SKM-1 (cell line): ENCODE measurements at regions not wholly inside any gene's neighbourhood (a gene's known extent, or its start where the extent isn't known, plus 50 kb on each side); places are given as distances from the start of the nearest gene placed in this dataset.
"Not testable (repeated sequence)": the region's sequence is repeated elsewhere in the genome, so short reads cannot be mapped to it uniquely, and the experiment has no call there.

Source experiments
- DNase-seq: peaks from one replicate; lab custom pipeline; 2025; ENCODE audit not compliant: unreplicated experiment; lab: John Stamatoyannopoulos, UW

DNA sequence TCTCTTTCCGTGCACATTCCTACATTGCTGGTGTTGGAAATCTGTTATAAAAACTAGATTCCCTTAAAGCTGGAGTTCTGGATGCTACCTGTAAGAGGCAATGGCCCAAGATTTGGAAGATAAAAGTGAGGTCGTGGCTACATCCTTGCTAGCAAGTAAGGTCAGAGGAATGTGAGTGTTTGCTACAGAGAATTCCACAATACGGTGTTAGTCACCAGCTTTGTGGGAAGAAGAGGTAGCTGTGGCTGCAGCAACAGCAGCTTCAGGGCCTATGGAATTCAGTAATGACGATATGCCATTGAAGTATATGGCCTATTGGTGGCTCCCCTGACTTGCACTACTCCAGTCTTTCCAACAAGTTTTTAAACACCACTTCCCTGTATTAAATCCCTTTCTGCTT lies 227.7 kb upstream of the TMEM260 start:
- DNase-seq, result no peak

DNA sequence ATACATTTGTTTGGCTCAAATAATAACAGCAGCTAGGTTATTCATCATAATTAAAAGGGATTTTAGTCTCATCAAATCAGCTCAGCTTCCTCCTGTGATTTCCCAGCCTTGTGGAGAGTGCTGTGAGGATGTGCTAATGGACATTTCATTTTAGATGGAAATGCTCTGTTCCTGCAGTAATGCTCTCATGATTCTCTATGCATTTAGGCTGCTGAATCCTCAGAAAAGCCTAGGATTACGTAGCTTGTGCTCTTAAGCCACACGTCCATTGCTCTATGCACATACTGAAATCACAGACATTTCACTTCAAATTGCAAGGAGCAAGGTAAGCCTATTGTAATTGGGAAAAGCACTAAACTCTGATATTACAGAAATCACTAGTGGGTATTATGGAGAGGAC lies 226.6 kb upstream of the TMEM260 start:
- DNase-seq, result no peak

GRCh38 chr14:56357428-56357827 lies 222.2 kb upstream of the TMEM260 start:
- DNase-seq, result no peak

GRCh38 chr14:56358275-56358674 lies 221.3 kb upstream of the TMEM260 start:
- no peak for DNase-seq

- no peak for DNase-seq
Observed at GRCh38 chr14:56358851-56359614, 220.6 kb upstream of the TMEM260 start.

- DNase-seq, result not testable (repeated sequence)
Observed at GRCh38 chr14:56365663-56366062, 213.9 kb upstream of the TMEM260 start.

- no peak for DNase-seq
Observed at GRCh38 chr14:56367416-56367815, 212.2 kb upstream of the TMEM260 start.

DNA sequence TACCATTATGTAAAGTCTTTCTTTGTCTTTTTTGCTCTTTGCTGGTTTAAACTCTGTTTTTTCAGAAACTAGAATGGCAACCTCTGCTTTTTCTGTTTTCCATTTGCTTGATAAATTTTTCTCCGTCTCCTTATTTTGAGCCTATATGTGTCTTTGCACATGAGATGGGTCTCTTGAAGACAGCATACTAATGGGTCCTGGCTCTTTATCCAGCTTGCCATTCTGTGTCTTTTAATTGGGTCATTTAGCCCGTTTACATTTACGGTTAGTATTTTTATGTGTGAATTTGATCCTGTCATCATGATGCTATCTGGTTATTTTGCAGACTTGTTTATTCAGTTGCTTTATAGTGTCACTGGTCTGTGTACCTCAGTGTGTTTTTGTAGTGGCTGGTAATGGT lies 207.9 kb upstream of the TMEM260 start:
- DNase-seq, result no peak

- DNase-seq, result no peak
Observed at GRCh38 chr14:56374421-56374820, 205.2 kb upstream of the TMEM260 start.

DNA sequence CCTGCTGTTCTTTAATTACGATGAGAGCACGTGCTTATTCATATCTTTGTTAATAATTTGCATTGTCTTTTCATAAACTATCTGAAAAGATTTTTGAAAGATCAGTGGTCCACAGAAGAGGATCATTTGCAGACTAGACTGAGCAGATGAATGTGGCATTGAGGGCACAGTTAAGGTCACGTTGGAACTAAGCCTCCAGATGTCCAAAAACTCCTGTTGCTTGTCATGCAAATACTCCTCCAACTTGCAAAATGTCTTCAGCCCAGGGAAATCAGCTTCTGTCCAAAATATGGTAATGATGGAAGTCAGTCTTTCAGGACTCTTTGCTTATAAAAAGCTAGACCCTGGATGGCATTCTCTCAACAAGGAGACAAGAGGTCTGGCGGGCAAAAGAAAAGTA lies 201.6 kb upstream of the TMEM260 start:
- DNase-seq, result no peak

DNA sequence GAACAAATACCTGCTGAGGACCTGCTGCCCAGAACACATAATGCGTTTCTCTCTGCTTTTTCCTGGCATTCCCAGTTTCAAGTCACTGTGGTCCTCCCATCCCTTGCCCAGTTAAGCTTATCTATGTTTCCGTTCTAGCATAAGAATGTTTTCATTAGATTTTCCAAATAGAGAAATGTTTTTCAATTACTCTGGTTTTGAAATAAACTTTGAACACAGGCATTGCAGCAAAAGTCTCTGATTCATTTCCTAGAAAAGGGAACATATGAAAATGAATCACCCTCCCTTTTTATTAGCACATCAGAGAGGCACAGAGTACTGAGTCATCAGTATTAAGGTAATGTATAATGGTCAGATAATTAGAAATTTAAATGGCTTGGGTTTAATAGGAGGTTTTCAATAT lies 201.1 kb upstream of the TMEM260 start:
- DNase-seq, result no peak

GRCh38 chr14:56379956-56380355 lies 199.6 kb upstream of the TMEM260 start:
- DNase-seq, result no peak

GRCh38 chr14:56386024-56386423 lies 193.6 kb upstream of the TMEM260 start:
- DNase-seq, result no peak

DNA sequence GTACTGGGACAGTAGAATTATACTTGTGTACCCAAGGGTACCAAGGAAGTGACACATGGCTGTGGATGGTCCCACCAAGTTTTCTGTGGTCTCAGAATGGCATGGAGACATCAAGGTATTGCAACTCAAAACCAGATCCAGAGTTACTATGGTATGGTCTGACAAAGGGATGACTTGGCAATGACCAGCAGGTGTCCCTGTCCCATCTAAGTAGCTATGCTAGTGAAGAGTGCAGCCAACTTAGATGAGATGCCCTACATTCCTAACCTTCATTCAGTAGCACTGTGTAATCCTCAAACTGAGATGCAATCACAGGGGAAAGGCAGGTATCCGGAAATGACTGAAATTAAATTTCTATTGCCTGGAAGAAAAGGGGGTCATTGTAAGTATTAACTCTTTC lies 188.7 kb upstream of the TMEM260 start:
- no peak for DNase-seq

GRCh38 chr14:56394826-56395530 lies 184.6 kb upstream of the TMEM260 start:
- peak; percentile 14 for DNase-seq

DNA sequence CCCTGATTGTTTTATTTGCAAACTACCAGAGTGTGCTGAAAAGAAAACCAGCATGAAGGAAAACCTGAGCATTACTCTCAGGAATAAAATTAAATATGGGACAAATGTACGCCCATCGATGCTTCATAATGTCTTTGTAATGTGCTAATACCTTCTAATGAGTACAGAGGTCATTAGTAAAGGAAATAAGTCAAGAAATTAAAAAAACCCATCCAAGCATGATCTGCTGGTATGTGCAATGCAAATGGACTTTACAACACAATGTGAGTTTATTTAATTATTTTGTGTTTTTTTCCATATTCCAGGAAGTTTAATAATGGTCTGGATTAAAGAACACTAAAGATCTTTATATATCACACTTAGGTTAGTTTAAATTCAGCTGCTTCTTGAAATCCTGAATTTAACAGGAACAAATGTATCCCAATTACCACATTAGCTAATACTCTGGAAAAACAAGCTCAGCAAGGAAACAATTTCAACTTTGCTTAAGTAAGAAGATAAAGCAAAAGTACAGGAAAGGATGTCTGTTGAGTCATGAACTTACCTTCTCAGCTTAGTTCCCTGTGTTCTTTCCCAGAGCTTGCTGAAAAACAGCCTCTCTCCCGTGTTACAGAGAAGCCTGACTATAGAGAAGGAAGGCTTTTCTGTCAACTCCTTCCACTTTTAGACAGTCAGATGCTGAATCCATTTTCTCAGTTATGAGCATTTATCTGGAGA lies 179.3 kb upstream of the TMEM260 start:
- DNase-seq, result no peak

DNA sequence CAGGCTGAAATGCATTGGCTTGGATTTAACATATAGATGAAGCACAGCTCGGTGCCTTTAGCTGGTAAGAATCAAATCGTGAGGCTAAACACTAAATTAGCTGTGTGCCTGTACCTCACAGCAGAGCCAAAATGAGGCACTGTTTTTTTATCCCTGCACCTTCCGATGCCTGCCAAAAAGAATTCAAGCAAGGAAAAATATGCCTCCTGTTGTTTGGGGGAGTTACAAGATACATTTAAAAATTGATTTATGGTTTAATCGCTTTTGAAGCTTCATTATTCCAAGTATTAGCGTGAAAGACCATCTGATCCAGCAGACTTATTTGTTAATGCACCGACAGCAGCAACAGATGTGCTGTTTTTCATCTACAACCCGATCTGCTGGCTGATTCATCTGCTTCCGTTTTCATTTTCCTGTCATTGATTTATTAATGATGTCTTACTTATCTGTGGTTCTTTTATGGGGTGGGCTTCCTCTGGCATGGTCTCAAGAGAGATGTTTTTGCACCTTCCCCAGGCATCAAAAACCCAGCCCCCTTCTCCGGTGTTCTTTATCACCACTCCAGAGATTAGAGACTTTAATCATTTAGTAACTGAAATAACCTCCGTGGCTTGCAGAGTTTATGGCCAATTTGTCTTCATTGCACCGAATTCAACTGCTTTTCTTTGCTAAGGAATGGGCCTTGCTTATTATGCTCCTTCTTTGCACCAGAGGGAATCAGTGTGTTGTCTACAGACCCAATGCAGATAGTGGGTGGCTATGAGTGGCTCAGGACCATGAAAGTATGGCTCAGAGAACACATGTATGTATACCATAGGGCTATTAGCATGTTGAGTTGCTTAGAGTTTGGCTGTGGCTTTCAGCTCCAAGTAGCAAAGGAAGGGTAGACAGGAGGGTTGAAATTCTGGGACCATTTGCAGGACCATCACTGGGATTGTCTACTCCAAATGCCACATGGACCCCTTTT lies 166.8 kb upstream of the TMEM260 start:
- DNase-seq, result no peak

DNA sequence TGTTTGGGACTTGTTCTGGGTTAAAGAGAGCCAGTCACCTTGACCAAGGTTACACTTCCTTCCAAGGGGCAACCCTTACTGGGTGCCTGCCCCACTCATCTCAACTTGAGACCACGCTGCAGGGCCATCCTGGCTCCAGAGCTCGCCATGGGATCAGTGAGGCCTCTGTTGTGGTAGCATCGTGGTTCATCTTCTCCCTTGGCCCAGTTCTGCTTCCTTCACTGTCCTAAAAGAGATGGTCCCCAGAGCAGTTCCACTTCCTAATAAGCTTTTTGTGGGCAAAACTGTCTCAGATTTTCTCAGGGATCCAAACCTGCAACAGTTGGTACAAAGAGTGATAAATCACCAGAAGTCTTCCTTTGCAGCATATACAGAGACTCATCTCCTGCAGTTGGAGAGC lies 165.9 kb upstream of the TMEM260 start:
- no peak for DNase-seq

DNA sequence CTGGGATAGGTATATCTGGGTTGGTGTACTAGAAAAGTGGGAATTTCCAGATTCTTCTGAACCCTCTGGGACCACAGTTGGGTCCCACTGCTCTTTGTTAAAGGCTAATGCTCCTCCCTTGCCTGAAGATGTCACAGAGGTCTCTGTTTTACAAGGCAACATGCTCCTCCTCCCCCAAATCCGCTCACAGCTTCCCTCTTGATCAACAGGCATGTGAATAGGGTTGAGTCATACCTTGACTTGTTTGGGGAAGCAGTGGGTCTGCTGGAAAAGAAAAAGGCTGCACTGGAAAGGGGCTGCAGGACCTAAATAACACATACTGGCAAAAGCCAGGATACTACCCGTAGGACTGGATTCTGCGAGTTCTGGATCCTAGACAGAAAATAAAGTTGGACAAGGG lies 165.4 kb upstream of the TMEM260 start:
- DNase-seq, result no peak

DNA sequence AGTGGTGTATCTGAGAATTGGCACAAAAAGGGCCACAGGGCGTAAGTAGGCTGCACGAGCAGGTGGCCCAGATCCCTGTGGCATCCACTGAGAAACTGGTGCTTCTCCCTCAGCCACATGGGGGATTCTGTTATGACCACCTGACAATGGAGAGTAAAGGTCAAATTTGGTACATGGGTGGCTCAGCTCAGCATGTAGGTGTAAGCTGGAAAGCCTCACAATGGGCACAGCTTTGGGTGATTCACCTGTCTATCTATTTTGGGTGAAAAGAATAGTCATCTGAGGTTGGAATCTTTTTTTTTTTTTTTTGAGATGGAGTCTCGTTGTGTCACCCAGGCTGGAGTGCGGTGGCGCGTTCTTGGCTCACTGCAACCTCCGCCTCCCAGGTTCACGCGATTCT lies 163.4 kb upstream of the TMEM260 start:
- DNase-seq, result no peak

DNA sequence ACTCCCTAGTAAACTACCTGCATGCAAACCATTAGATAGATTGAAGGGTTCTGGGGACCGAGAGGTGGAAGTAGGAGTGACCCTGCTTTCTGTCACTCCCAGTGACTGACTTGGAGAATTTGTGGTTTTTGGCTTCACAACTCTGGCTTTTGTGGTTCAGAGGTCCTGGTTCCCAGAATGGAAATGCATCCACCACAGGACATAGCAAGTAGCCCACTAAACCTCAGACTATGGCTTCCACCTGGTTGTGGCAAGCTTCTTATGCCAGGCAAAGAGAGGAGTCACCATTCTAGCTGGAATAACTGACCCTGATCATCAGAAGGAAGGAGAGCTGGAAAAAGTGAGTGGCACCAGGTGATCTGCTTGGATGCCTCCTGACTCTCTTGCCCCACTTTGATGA lies 162.4 kb upstream of the TMEM260 start:
- DNase-seq, result no peak
